DMS153 treated with DMSO at 0.1 percent for 48 hours (cell line): ENCODE measurements at regions not wholly inside any gene's neighbourhood (a gene's known extent, or its start where the extent isn't known, plus 50 kb on each side); places are given as distances from the start of the nearest gene placed in this dataset.

Experiments
- DNase-seq: peaks from one replicate; lab custom pipeline; 2025; ENCODE audit not compliant: unreplicated experiment; lab: John Stamatoyannopoulos, UW

DNA sequence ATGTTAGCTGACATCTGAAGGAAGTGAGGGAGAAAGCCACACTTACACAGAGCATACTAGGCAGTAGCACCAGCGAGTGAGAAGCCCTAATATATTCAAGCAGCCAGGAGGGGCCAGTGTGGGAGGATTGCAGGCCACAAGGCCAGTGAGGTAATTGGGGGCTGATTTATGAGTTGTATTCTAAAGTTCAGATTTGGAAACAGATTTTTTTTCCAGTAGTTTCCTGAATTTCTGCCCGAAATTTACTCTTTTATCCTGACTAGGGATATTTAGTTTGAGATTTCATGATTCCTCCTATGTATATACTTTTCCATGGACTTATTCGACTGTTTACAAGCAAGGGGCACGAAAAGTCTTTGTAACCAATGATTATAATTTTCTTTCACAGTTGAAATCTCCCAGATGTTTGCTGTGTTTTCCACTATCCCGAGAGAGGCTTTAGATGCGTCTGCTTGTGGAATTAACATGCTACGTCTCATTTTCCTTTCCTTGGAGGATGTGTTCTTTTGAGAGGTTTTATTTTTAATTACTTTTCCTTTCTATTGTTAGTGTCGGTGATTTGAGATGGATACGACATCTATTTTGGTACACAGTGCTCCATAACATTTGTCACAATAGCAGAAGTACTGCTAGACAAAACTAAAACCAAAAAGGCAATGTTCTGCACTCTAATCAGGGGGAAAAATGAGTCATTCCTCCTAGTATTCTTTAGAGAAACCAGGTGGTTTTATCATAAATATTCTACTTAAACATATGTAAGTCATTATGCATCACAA, 356.3 kb upstream of the HSF2 start:
- DNase-seq: no peak

DNA sequence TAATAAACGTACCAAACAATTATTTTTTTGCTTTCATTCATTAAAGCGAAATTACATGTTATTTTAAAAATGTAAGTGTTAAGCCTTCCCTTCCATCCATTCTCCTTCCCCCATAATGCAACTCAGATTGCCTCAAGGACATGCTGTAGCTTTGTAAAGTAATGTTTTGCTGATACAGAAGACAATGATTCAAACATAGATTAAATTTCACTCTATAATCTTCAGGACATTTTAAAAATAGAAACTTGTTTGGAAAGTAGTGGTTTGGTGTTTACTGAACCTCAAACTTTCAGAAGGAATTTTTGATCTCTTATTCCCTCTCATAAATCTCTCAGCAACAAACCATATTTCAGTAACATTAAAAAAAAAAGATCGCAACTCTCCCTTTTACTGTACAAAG, 350.9 kb upstream of the HSF2 start:
- DNase-seq: no peak

DNA sequence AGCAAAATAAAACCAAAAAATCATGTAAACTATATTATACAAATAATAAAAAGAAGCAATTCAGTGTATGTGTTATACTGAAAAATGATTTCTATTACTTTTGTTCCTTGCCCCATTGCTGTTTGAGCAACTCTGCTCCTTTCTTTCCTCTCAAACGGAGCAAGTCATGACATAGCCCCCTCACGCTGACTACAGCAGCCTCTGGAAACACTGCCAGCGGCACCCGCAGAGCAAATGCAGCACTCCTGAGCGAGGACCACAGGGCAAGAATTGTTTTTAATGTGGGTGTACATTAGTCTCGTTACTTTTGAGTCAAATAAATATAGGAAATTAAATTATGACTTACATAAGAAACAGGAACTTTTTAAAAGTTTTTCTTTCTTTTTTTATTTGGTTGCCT, 350.1 kb upstream of the HSF2 start:
- no peak for DNase-seq

DNA sequence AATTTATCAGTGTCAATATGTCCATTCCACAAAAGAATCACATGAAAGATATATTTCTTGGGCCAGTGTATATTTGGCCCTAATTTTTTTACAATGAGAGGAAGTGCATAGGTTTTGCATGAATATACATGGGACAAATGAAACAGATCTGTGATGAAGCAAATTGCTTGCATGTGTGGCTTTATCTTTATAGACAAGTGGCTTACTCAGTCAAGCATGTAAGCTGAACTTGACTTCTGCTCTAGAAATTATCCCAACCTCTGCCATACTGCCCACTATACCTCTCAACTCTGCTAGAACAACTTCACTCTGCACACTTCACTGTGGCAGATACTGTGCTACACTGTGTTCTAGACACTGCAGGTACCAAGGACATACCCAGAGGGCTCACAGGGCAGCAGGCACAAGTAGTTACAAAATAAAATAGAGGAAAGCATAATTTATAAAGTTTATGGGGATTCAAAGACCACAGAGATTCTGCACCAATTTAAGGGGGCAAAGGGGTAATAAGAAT, 349.2 kb upstream of the HSF2 start:
- DNase-seq: no peak

DNA sequence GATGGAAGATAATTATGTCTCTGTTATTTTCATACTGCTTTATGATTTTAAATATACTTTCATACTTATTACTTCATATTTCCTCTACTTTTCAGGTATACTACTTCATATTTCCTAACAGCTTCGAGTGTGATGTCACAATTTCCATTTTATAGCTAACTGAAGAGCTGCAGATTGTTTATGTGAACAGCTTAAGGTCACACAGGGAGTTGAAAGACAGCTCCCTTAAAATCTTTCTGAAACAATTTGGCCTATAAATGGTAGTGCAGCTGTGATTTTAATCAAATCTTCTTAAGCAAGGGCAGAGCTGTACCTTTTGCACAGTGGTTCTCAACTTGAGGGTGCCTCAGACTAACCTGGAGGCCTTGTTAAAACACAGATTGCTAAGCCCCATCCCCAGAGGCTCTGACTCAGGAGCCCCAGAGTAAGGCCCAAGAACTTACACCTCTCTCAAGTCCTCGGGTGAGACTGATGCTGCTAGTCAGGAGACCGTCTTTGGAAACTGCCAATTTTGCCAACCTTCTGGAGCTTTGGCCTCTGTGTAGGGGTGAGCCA, 347.0 kb upstream of the HSF2 start:
- DNase-seq: no peak

DNA sequence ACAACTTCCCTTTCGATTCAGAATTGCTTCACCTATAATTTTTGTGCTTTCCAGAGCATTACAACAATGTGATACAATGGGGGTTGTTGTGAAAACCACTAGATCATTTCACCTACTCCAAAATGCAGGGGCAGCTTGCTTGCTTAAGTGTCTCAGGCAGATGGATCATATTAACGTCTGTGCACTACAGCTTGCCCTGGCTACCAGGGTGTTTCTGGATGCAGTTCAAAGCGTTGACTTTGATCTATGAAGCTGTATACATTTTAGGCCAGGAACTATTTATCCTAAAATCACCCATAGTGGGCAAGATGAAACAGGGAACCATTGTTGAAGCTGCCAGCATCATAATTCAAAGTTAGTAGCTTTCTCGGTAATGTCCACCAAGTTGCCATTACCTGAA, 339.5 kb upstream of the HSF2 start:
- DNase-seq: no peak

DNA sequence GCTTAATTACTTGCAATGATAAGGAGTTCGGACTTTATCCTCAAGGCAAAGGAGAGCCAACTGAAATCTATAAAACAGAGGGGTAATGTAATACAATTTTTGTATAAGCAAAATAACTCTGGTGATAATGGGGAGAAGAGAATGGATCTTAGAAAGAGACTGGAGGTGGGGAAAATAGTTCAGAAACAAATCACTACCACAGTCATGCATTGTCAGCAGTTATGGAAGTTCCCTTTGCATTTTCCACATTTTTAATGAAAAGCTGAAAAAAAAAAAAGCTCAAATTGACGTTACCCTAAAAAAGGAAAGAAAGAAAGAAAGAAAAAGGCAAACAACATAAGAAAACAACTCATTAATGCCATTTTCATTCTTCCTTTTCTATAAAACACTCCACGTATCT, 337.6 kb upstream of the HSF2 start:
- DNase-seq: no peak

DNA sequence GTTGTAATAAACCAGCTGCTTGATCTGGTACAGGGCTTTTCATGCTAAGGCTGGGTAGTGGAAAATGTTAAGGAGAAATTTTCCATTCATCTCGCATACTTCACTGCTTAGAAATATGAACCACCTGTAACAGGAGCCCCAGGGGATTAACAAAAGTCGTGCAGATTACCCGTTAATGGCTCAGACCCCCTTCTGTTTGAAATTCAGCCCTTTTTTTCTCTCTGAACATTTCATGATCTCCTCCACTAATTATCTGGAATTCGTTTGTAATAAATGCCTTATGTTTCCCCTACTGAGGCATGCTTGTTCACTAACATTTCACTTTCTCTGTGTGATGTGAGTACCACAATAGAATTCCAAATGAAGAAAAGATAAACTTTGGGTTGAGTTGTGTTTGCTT, 336.4 kb upstream of the HSF2 start:
- no peak for DNase-seq

DNA sequence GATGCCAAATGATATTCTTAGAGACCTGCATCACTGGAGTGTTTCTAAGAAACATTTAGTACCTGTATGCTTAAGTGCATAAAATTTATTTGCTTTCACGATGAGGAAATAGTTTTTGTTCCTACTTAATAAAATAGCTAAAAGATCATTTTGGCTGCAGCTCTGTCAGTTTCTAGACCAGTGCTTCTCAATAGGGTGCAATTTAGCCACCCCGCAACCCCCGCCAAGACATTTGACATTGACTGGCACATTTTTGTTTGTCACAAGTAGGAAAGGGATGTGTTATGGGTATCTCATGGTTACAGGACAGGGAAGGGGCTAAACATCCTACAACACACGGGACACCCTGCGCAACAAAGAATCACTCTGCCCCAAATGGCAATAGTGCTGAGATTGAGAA, 335.7 kb upstream of the HSF2 start:
- DNase-seq: no peak

DNA sequence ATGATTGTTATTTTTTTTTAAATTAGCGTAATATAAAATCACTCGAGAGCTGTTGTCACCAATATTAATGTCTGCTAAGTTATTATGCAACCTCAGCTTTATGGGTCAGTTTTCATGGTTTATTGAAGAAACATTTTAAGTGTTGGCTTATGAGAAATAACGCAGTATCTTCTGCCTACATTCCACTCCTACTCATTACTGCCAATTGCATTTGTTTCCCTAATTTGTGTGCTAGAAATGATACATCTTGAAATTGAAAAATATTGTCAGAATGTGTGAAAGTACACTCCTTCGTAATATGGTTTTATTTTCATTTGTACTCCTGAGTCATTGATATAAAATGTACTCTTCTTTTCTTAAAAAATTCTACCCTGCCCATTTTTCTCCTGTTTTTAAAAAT, 333.3 kb upstream of the HSF2 start:
- no peak for DNase-seq

DNA sequence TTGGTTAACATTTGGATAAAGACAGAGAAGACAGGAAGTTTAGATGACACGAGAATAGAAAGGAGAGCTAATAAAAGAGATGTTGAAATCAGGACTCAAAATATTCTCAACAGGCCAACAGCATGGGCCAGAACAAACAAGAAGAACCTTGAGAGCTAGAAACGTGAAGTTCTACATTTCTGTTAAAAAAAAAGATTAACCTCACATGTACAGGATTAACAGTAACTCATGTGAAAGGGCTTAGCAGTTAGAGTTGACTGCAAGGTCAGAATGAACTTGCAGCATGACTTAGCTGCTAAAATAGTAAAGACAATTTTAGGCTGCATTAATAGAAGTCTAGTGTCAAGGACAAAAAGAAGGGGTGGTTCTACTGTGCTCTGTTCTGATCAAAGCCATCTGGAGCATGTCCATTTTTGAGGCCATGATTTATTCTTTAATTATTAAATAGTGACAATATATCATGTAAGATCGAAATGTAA, 331.1 kb upstream of the HSF2 start:
- no peak for DNase-seq

DNA sequence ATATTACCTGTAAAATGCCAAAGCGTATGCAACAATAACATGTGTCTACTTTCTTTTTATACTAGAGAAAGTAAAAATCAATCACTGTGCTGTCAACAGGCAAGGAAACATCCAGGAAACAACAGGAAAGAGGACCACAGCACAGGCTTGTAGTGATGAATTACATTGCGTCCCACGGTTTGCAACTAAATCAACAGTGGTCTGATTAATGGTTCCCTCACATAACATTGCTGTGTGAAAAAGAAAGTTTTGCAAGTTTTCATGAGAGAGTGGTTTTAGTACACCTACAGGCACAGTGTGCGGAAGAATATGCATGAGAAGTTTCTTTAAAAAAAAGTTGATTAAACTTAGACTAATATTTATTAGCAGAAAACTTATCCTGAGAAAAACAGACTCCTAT, 329.5 kb upstream of the HSF2 start:
- no peak for DNase-seq

DNA sequence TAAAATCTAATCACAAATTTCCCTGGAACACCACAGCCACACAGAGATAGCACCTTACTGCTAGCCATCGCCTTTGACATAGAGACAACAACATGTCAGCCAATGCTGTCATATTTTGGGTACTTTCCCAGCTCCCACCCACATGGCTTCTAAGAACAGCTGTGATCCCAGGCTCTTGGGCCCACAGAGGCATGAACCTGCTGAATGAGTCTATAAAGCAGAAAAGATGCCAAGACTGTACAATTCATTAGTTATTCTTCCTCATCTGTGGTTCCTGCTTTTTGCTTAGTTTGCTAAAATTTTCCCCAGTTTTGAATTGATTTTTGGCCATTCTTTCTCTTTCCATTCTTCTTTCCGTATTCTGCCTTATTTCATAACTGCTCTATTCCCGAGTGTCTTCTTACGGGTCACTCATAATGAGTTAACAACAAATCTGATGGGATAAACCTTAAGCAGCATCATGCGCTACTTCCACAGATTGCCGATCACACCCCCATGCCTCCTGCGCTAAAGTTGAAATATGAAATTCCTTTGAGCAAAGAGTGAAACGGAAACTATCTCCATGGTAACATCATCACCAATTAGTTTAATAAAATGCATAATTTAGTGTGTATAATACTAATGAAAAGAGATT, 327.3 kb upstream of the HSF2 start:
- DNase-seq: no peak

DNA sequence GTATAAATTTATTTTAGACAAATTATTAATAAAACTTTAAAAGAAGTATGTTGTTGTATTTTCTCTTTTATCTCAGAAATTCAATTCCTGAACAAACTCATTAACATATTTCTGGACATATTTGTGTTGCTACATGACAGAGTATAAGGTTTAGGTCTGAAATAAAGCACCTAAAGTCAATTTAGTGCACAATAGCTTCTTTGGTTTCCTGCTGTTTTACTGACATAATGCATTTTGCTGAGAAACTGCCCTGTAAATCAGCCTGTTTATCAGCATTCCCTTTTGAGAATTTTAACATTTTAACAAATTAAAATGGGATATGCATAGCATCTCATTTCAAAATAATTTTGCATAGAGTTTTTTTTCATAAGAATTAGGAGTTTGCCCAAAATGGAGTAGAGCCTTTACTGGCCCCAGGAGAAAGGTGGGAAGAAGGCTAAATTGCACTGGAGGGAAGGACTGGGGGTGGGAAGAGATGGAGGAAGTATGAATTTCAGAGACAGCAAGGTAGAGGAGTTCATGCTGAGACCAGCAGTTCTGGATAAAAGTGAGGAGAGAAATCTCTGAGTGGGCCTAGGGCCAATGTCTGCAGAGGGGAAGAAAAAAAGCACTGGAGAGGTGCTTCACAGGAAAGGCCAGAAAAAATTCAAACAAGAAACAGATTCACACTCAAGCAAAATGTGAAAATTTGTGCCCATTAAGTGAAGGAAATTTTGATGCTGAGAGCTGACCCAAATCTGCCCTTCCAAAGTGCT, 324.2 kb upstream of the HSF2 start:
- DNase-seq: no peak

DNA sequence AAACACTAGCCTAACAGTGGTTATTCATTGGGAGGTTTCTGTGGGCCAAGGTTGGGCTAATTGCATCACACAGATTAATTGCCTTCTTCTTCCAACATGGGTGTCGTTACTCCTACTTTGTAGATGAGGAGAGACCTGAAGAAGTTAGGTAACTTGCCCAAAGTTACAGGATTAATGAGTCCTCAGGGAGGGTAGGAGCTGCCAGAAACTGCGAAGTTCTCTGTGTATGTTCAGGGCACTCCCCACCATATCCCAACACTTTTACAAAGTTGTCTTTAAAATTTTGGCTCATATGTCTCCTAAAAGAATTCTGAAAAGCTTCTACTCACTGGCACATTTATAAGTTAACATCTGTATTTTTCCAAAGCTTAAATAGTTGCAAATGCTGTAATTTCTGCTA, 323.5 kb upstream of the HSF2 start:
- DNase-seq: no peak

DNA sequence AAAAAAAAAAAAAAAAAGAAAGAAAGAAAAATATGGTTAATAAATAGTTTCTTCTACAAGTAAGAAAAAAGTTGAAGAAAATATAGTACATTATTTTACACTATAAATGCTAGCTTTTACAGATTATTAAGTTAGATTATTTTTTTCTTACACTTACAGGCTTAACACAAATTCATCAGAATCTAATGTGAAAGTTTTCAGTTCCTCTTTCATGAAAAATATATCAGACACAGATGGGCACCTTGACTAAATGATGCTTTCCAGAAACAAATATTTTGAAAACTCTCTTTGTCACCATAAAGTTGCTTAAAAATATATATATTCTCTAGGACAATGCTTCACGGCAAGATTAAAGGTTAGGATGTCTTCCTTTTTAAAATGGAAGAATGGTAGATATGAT, 321.8 kb upstream of the HSF2 start:
- no peak for DNase-seq

DNA sequence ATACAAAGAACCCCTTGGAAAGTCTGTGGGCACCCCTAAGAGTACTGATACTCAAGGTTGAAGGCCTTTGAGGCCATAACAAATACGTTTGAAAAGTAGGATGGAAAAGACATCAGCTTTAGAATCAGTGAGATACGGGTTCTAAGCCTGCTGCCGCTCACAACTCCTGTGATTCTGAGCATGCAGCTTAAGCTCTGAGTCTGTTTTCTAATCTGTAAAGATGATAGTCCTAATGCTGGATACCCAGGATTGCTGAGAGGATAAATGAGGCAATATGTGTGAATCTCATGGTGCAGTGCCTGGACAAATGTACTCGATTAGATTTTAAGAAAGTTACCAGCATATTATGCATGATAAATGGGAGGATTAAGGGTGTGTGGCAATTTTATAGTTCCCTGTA, 321.0 kb upstream of the HSF2 start:
- DNase-seq: no peak

DNA sequence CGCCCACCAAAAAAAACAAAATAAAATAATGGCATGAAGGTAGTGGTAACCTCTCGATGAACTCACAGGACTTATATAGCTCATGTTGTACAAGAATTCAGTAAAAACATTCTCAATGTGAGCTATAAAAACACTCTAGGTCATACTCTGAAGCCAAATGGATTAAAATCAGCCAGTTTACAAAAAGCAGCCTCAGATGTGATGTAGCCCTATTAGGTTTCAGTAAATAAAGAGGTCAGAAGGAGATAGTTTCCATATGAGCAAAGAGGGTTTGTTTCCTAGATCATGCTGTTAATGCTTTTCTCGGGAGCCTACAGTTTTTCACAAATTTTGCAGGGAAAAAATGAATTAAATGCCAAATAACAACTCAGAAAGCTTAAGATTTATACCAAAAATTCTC, 319.5 kb upstream of the HSF2 start:
- no peak for DNase-seq

DNA sequence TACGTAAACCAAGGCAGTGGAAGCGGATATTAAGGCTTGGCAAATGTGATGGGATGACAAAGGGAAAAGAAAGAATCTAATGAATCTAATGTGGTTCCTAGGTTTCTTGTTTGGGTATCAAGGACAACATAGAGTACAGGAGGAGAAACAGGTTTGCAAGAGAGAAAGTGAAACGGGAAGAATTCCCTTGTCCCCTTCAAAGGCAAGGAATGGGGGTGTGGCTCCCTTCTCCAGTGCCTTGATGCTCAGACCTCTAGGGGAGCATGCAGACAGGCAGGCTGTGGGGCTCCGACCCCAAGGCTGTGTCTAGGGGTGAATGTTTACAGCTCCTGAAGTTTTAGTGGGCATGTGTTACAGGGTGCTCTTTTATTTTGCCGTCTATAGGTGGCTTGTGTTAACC, 317.5 kb upstream of the HSF2 start:
- no peak for DNase-seq

DNA sequence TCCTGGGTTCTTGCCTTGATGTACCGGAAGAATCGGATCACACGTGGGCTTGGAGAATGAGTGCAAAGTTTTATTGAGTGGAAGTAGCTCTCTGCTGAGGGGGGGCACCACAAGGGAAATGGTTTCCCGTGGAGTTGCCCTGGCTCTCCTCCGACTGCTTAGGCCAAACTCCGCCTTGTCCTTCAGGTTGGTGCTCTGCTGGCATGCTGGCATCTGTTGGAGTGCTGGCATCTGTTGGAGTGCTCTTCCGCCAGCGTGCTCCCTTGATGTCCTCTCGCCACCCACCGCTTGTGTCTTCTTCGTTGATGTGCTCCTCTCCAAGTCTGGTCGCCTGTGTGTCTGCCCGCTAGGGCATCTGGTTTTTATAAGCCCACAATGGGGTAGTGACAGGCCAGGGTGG, 317.1 kb upstream of the HSF2 start:
- DNase-seq: no peak

DNA sequence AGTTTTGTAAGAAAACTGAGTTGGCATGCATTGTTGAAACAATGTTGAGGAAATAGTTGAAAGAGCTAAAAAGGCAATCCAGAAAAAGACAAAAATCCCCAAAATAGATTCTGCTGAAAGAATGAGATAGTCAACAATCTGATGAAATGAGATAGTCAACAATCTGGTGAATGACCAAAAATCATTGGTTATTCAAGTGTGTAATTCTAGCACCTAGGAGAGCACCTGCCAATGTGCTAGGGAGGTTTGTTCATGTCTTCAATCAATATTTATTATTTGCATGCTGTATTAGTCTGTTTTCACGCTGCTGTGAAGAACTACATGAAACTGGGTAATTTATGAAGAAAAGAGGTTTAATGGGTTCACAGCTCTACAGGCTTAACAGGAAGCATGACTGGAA, 307.1 kb upstream of the HSF2 start:
- no peak for DNase-seq

DNA sequence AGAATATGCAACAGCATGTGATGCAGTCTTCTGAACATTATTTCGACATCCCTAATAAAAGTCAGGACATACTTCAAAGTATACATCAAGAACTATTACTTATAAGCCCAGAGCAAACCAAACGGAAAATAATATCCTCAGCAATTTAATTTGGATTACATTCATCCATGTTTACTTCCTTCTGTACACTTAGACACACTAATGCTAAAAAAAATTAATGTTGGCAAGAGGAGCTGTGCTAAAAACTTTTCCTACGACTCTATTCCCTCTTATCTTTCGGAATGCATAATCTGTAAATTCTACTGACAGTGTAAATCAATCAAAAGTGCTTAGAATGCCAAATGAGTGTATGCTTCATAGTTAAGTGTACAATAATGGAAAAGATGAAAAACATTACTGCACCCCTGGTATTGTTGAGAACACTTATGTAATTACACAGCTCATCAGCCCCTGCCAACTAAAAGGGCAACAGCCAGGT, 301.2 kb upstream of the HSF2 start:
- no peak for DNase-seq
